Breast epithelium (tissue), 3 donors: ENCODE measurements at regions not wholly inside any gene's neighbourhood (a gene's known extent, or its start where the extent isn't known, plus 50 kb on each side); places are given as distances from the start of the nearest gene placed in this dataset.

Source experiments
- CTCF ChIP-seq, 3 donors: fragments of 450-650 bp; IDR thresholded peaks; one replicate each; pipeline ENCODE4 v1.5.1; 2016 to 2017; ENCODE audit warnings: antibody characterized with exemption in 3 of 3, mild to moderate bottlenecking in 3 of 3, moderate library complexity in 3 of 3
- POLR2A ChIP-seq: fragments of 450-650 bp; IDR thresholded peaks from one replicate; pipeline ENCODE4 v1.6.1; 2016; ENCODE audit warnings: antibody characterized with exemption, mild to moderate bottlenecking, moderate library complexity
- POLR2AphosphoS5 ChIP-seq, 3 donors: sonication (generic); formaldehyde crosslinking; IDR thresholded peaks; one replicate each; pipeline ENCODE4 v1.6.1; 2017; ENCODE audit warnings: antibody characterized with exemption in 3 of 3

DNA sequence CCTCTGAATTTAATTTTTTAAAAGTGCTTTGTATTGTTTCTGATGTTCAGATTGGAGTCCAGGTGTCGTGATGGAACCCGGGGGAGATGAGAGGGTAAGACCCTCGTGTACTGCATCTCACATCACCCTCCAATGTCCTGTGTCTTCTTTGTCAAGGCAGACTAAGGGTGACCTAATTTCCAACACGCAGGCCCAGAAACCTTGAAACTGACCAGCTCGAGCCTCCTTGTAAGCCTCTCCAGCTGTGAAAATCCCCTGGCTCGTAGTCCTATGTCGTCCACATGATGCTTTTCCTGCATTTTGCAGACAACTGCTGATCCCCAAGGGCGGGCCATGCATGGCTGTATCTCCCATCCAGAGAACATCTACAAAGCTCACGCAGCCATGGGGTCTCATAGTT is 220.2 kb downstream of the ARHGAP12 start:
- no peak for TF ChIP-seq CTCF (IDR thresholded peaks at IDR 0.05)
- TF ChIP-seq POLR2A: no peak
- TF ChIP-seq POLR2AphosphoS5 (IDR thresholded peaks at IDR 0.05): no peak
